Activated B cell treated with CpG ODN at 0.5 μM for 24 hours (primary cell): ENCODE measurements at regions not wholly inside any gene's neighbourhood (a gene's known extent, or its start where the extent isn't known, plus 50 kb on each side); places are given as distances from the start of the nearest gene placed in this dataset.

Experiments used
- ATAC-seq: fragments of 200-7000 bp; cut with Tn5 transposase; one replicate; pipeline ENCODE4 v1.10.0; 2021; ENCODE audit warnings: low read depth, mild to moderate bottlenecking, moderate library complexity
- CTCF ChIA-PET: fragments of 350-600 bp; sonication (Branson Sonifier 250); formaldehyde crosslinking; loops from one replicate; lab custom pipeline; 2021; ENCODE audit warnings: antibody characterized with exemption; lab: Charles Lee
- POLR2A ChIA-PET: fragments of 350-600 bp; sonication (Branson Sonifier 250); formaldehyde crosslinking; loops from one replicate; lab custom pipeline; 2021; ENCODE audit warnings: antibody characterized with exemption; lab: Charles Lee
- DNase-seq: peaks from one replicate; pipeline ENCODE4 v3.0.0; 2022
- H3K27ac Mint-ChIP-seq: one replicate; pipeline ENCODE4 v1.8.0; 2020; ENCODE audit warnings: mixed read lengths
- H3K27me3 Mint-ChIP-seq: one replicate; pipeline ENCODE4 v1.8.0; 2021; ENCODE audit warnings: mixed read lengths
- H3K36me3 Mint-ChIP-seq: one replicate; pipeline ENCODE4 v1.8.0; 2021; ENCODE audit warnings: low read depth, mixed read lengths
- H3K4me1 Mint-ChIP-seq: one replicate; pipeline ENCODE4 v1.8.0; 2021; ENCODE audit warnings: mixed read lengths
- H3K4me3 Mint-ChIP-seq: one replicate; pipeline ENCODE4 v1.8.0; 2020; ENCODE audit warnings: mild to moderate bottlenecking, mixed read lengths
- H3K9me3 Mint-ChIP-seq: one replicate; pipeline ENCODE4 v1.8.0; 2020; ENCODE audit warnings: mixed read lengths
- CTCF ChIP-seq: fragments of 200-600 bp; IDR thresholded peaks from one replicate; pipeline ENCODE4 v1.8.0; 2022; ENCODE audit warnings: antibody characterized with exemption, mild to moderate bottlenecking
- intact Hi-C: fragments of 100-400 bp; cut with micrococcal nuclease; formaldehyde crosslinking; loops from one replicate; pipeline ENCODE4 v1.15.1; 2024

GRCh38 chr15:70311821-70312220, 214.1 kb upstream of the TLE3 start:
- no peaks in the 10 kb centered on the region for H3K9me3 Mint-ChIP-seq
- no peak for TF ChIP-seq CTCF
- H3K4me1 Mint-ChIP-seq = peaks cover 23% of the 10 kb centered on the region
- H3K27me3 Mint-ChIP-seq = no peaks in the 10 kb centered on the region
- no peak overlapping the region for H3K27ac Mint-ChIP-seq
- H3K4me3 Mint-ChIP-seq = no peak overlapping the region
- no peak for ATAC-seq
- H3K36me3 Mint-ChIP-seq = no peaks in the 10 kb centered on the region
- CTCF ChIA-PET = no interaction called here
- DNase-seq = no peak
- intact Hi-C loops = no loop called here
- POLR2A ChIA-PET = interaction anchor here (1.2 kb wide), 1 partner anchor 44 kb away, joined by 3 read pairs; no protein-coding TSS in a partner anchor

GRCh38 chr15:70309716-70310115, 212.0 kb upstream of the TLE3 start:
- DNase-seq (no peak), ATAC-seq (no peak)
- Mint-ChIP-seq H3K4me3 (no peak overlapping the region), H3K36me3 (no peaks in the 10 kb centered on the region), H3K4me1 (peaks cover 23% of the 10 kb centered on the region), H3K27me3 (no peaks in the 10 kb centered on the region), H3K27ac (no peak overlapping the region), H3K9me3 (no peaks in the 10 kb centered on the region)
- POLR2A ChIA-PET = no interaction called here
- intact Hi-C loops = no loop called here
- CTCF ChIA-PET = no interaction called here
- no peak for TF ChIP-seq CTCF

GRCh38 chr15:70308735-70309434, 211.2 kb upstream of the TLE3 start:
- no peak for ATAC-seq
- peak overlapping the region; percentile 10 for H3K27ac Mint-ChIP-seq
- H3K4me3 Mint-ChIP-seq = peak overlapping the region; percentile 58
- ChIA-PET CTCF (no interaction called here), POLR2A (interaction anchor here (0.7 to 1.8 kb wide), 4 partner anchors 10 to 211 kb away, joined by 3 to 9 read pairs (median 4); partner anchors contain the start of gene TLE3)
- H3K27me3 Mint-ChIP-seq = no peaks in the 10 kb centered on the region
- H3K4me1 Mint-ChIP-seq = peaks cover 23% of the 10 kb centered on the region
- intact Hi-C loops = loop anchor here (1.0 kb wide), 2 partner anchors 10 to 28 kb away; no protein-coding TSS in a partner anchor
- no peak for DNase-seq
- H3K36me3 Mint-ChIP-seq = no peaks in the 10 kb centered on the region
- TF ChIP-seq CTCF = no peak
- no peaks in the 10 kb centered on the region for H3K9me3 Mint-ChIP-seq

GRCh38 chr15:70308011-70308734, 210.5 kb upstream of the TLE3 start:
- H3K9me3 Mint-ChIP-seq = no peaks in the 10 kb centered on the region
- peak overlapping the region; percentile 16 for H3K27ac Mint-ChIP-seq
- H3K36me3 Mint-ChIP-seq = no peaks in the 10 kb centered on the region
- peak; percentile 54 for DNase-seq
- H3K4me3 Mint-ChIP-seq = peak overlapping the region; percentile 58
- peak; percentile 91 for ATAC-seq
- no peak for TF ChIP-seq CTCF
- CTCF ChIA-PET = no interaction called here
- POLR2A ChIA-PET = interaction anchor here (0.9 to 1.8 kb wide), 3 partner anchors 11 to 210 kb away, joined by 3 to 9 read pairs (median 4); partner anchors contain the start of gene TLE3
- no peaks in the 10 kb centered on the region for H3K27me3 Mint-ChIP-seq
- intact Hi-C loops = loop anchor here (1.0 kb wide), 2 partner anchors 11 to 27 kb away; no protein-coding TSS in a partner anchor
- peaks cover 23% of the 10 kb centered on the region for H3K4me1 Mint-ChIP-seq

- TF ChIP-seq CTCF = no peak
- intact Hi-C loops = no loop called here
- ChIA-PET CTCF (interaction anchor here (1.0 kb wide), 1 partner anchor 11 kb away, joined by 3 read pairs; no protein-coding TSS in a partner anchor), POLR2A (interaction anchor here (1.3 to 1.8 kb wide), 2 partner anchors 10 to 209 kb away, joined by 3 to 9 read pairs; partner anchors contain the start of gene TLE3)
- no peak overlapping the region for H3K27ac Mint-ChIP-seq
- H3K9me3 Mint-ChIP-seq = no peaks in the 10 kb centered on the region
- DNase-seq = no peak
- no peak for ATAC-seq
- H3K4me3 Mint-ChIP-seq = no peak overlapping the region
- no peaks in the 10 kb centered on the region for H3K36me3 Mint-ChIP-seq
- H3K4me1 Mint-ChIP-seq = peaks cover 23% of the 10 kb centered on the region
- H3K27me3 Mint-ChIP-seq = no peaks in the 10 kb centered on the region
Observed at GRCh38 chr15:70306582-70306981, 208.9 kb upstream of the TLE3 start.
